ENCODE measurements at regions not wholly inside any gene's neighbourhood (a gene's known extent, or its start where the extent isn't known, plus 50 kb on each side); places are given as distances from the start of the nearest gene placed in this dataset.

GRCh38 chr3:16066975-16067374 is 107.5 kb upstream of the GALNT15 start:
- no peak for TF ChIP-seq CTCF (IDR thresholded peaks at IDR 0.05)
- no peak overlapping the region for H3K9ac ChIP-seq (ENCODE audit: low read depth in 2 of 2, low read length in 2 of 2)
- no peaks in the 10 kb centered on the region for H3K36me3 ChIP-seq
- no peaks in the 10 kb centered on the region for H3K4me1 ChIP-seq
- intact Hi-C loops (cut with DNase I), result no loop called here
- no peaks in the 10 kb centered on the region for H3K27me3 ChIP-seq
- no peak for DNase-seq
- no peaks in the 10 kb centered on the region for H3K9me3 ChIP-seq
- no peak overlapping the region for H3K27ac ChIP-seq
- no peak overlapping the region for H3K4me3 ChIP-seq

GRCh38 chr3:16067837-16068471 is 106.5 kb upstream of the GALNT15 start:
- H3K27me3 ChIP-seq, result no peaks in the 10 kb centered on the region
- intact Hi-C loops (cut with DNase I), result no loop called here
- no peaks in the 10 kb centered on the region for H3K9me3 ChIP-seq
- H3K36me3 ChIP-seq, result no peaks in the 10 kb centered on the region
- no peaks in the 10 kb centered on the region for H3K4me1 ChIP-seq
- no peak overlapping the region for H3K9ac ChIP-seq (ENCODE audit: low read depth in 2 of 2, low read length in 2 of 2)
- TF ChIP-seq CTCF (IDR thresholded peaks at IDR 0.05), result no peak
- no peak overlapping the region for H3K27ac ChIP-seq
- DNase-seq, result no peak
- no peak overlapping the region for H3K4me3 ChIP-seq

GRCh38 chr3:16069149-16069922 is 105.1 kb upstream of the GALNT15 start:
- no peaks in the 10 kb centered on the region for H3K27me3 ChIP-seq
- H3K9me3 ChIP-seq, result no peaks in the 10 kb centered on the region
- no peaks in the 10 kb centered on the region for H3K4me1 ChIP-seq
- H3K27ac ChIP-seq, result no peak overlapping the region
- no peak for DNase-seq
- no peak for TF ChIP-seq CTCF (IDR thresholded peaks at IDR 0.05)
- H3K36me3 ChIP-seq, result no peaks in the 10 kb centered on the region
- H3K4me3 ChIP-seq, result no peak overlapping the region
- intact Hi-C loops (cut with DNase I), result no loop called here
- no peak overlapping the region for H3K9ac ChIP-seq (ENCODE audit: low read depth in 2 of 2, low read length in 2 of 2)

GRCh38 chr3:16070707-16071106 is 103.8 kb upstream of the GALNT15 start:
- Histone ChIP-seq H3K36me3 (no peaks in the 10 kb centered on the region), H3K4me3 (no peak overlapping the region), H3K9ac (ENCODE audit: low read depth in 2 of 2, low read length in 2 of 2) (no peak overlapping the region), H3K27me3 (no peaks in the 10 kb centered on the region), H3K4me1 (no peaks in the 10 kb centered on the region), H3K27ac (no peak overlapping the region), H3K9me3 (no peaks in the 10 kb centered on the region)
- TF ChIP-seq CTCF (IDR thresholded peaks at IDR 0.05), result no peak
- DNase-seq, result no peak
- intact Hi-C loops (cut with DNase I), result no loop called here

GRCh38 chr3:16071206-16071605 is 103.3 kb upstream of the GALNT15 start:
- H3K4me1 ChIP-seq, result no peaks in the 10 kb centered on the region

More at GRCh38 chr3:16071206-16071605, 103.3 kb upstream of the GALNT15 start:
- H3K36me3 ChIP-seq, result no peaks in the 10 kb centered on the region
- H3K27me3 ChIP-seq, result no peaks in the 10 kb centered on the region
- H3K9me3 ChIP-seq, result no peaks in the 10 kb centered on the region
- no peak overlapping the region for H3K4me3 ChIP-seq
- H3K9ac ChIP-seq (ENCODE audit: low read depth in 2 of 2, low read length in 2 of 2), result no peak overlapping the region
- intact Hi-C loops (cut with DNase I), result no loop called here
- TF ChIP-seq CTCF (IDR thresholded peaks at IDR 0.05), result no peak
- no peak for DNase-seq
- H3K27ac ChIP-seq, result no peak overlapping the region

Measured in colonic mucosa (tissue), 4 donors.